Loucy (cell line): ENCODE measurements at regions not wholly inside any gene's neighbourhood (a gene's known extent, or its start where the extent isn't known, plus 50 kb on each side); places are given as distances from the start of the nearest gene placed in this dataset.

Experiments
- CTCF ChIP-seq: fragments of 200-600 bp; sonication (generic); conservative IDR thresholded peaks from 2 replicates; pipeline ENCODE4 v1.5.1; 2014; ENCODE audit warnings: mild to moderate bottlenecking, antibody characterized with exemption, low read length
- EZH2phosphoT487 ChIP-seq: fragments of 200-600 bp; IDR thresholded peaks from 2 replicates; pipeline ENCODE4 v1.6.1; 2018; ENCODE audit warnings: antibody characterized with exemption, mild to moderate bottlenecking, moderate library complexity, borderline replicate concordance

DNA sequence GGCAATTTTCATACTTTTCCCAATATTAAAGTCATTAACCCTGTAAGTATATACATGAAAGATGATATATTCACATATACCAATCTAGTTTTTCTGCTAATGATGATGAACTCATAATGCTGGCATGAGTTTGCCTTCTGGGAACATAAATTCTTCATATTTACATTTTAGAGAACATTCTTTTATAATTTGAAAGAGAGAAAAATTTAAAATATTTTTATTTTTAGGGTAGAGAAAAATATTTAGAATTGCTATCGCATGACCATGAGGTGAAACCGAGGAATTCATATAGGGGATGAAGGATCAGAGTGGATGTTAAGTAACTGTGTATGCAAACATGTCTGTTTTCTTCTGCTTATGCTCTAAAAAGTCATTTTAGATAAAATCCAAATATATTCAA lies 825.3 kb upstream of the FLRT2 start:
- TF ChIP-seq EZH2phosphoT487 (no peak), CTCF (no peak)
